Nephron progenitor cell (in vitro differentiated cells): ENCODE measurements at regions not wholly inside any gene's neighbourhood (a gene's known extent, or its start where the extent isn't known, plus 50 kb on each side); places are given as distances from the start of the nearest gene placed in this dataset.
A peak's percentile ranks its signal among the peaks of the same experiment; 100 is the strongest.

Experiments
- DNase-seq: peaks from one replicate; pipeline ENCODE4 v3.0.0; 2021
- H3K27ac Mint-ChIP-seq: 2 replicates; pipeline ENCODE4 v1.8.0; 2021; ENCODE audit warnings: mild to moderate bottlenecking, moderate library complexity, mixed read lengths
- H3K27me3 Mint-ChIP-seq: 2 replicates; pipeline ENCODE4 v1.8.0; 2021; ENCODE audit warnings: mild to moderate bottlenecking, low read depth, mixed read lengths; ENCODE audit not compliant: poor library complexity
- H3K36me3 Mint-ChIP-seq: 2 replicates; pipeline ENCODE4 v1.8.0; 2021; ENCODE audit warnings: low read depth, mixed read lengths
- H3K4me1 Mint-ChIP-seq: 2 replicates; pipeline ENCODE4 v1.8.0; 2021; ENCODE audit warnings: mixed read lengths
- H3K4me3 Mint-ChIP-seq: 2 replicates; pipeline ENCODE4 v1.8.0; 2021; ENCODE audit warnings: mild to moderate bottlenecking, moderate library complexity, mixed read lengths
- H3K9me3 Mint-ChIP-seq: 2 replicates; pipeline ENCODE4 v1.8.0; 2021; ENCODE audit warnings: mild to moderate bottlenecking, moderate library complexity, mixed read lengths
- CTCF ChIP-seq: fragments of 200-600 bp; sonication (generic); IDR thresholded peaks from 2 replicates; pipeline ENCODE4 v1.5.0; 2021; ENCODE audit warnings: antibody characterized with exemption

DNA sequence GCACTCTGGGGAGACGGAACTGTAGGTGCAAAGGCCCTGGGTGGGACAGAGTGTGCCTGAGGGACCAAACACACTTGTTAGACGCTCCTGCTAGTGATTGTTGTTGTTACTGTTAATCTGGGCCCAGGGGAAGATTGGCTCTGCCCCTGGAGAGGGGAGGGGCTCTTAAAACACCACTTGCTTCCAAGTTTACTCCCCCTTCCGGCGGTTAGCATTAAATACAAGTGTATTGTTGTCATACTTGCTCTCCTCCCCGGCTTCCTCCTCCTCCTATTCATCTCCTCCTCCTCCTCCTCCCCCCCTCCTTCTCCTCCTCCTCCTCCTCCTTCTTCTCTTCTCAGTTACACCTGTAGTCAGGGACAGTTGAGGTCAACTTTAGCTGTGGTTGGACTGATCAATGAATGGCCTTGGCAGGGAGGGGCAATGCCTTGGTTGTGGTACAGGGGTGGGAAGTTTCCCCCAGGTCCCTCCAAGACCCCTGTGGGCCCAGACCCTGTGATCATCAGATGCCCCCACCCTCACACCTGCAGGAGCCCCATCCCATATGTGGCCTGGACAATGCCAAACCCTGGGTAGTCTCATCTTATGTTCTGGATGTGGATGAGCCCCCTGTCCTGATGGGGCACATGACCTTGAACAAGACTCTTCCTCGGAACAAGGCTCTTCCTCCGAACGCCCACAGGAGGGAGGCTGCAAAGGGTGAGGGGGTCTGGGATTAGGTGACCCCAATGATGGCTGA lies 217.3 kb downstream of the PTPRU start:
- Mint-ChIP-seq H3K9me3 (peaks cover 8% of the 10 kb centered on the region), H3K4me1 (peaks cover 40% of the 10 kb centered on the region), H3K27me3 (peaks cover 6% of the 10 kb centered on the region), H3K36me3 (no peaks in the 10 kb centered on the region), H3K27ac (peak overlapping the region; percentile 64), H3K4me3 (no peak overlapping the region)
- no peak for DNase-seq
- peak; percentile 24 for TF ChIP-seq CTCF

- no peak for TF ChIP-seq CTCF
- peak overlapping the region; percentile 64 for H3K27ac Mint-ChIP-seq
- DNase-seq: no peak
Measured at GRCh38 chr1:29452463-29453230, 216.3 kb downstream of the PTPRU start.

GRCh38 chr1:29451368-29451892 lies 215.1 kb downstream of the PTPRU start:
- Mint-ChIP-seq H3K27ac (no peak overlapping the region), H3K27me3 (peaks cover 13% of the 10 kb centered on the region), H3K4me3 (no peak overlapping the region), H3K36me3 (no peaks in the 10 kb centered on the region), H3K9me3 (peaks cover 3% of the 10 kb centered on the region), H3K4me1 (peaks cover 37% of the 10 kb centered on the region)
- no peak for DNase-seq
- TF ChIP-seq CTCF: no peak

More at GRCh38 chr1:29452463-29453230, 216.3 kb downstream of the PTPRU start:
- H3K9me3 Mint-ChIP-seq: peaks cover 8% of the 10 kb centered on the region
- no peaks in the 10 kb centered on the region for H3K36me3 Mint-ChIP-seq
- peaks cover 6% of the 10 kb centered on the region for H3K27me3 Mint-ChIP-seq
- no peak overlapping the region for H3K4me3 Mint-ChIP-seq
- H3K4me1 Mint-ChIP-seq: peaks cover 33% of the 10 kb centered on the region

DNA sequence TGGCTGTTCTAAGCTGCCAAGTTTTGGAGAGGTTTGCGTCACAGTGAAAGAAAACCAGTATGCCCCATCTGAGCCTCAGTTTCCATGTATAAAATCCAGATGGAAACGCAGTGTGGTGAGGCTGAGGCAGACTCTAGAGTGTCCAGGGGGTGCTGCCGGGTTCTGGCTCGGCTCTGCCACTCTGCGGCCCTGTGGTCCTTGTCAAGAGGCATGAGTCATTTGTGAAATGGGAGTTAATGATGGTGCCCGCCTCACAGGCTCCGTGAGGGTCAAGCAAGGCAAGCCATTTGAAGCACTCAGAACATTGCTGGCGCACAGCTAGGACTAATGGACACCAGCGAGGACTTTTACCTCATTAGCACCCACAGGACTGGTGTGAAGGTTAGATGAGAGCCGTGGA lies 214.3 kb downstream of the PTPRU start:
- H3K9me3 Mint-ChIP-seq: peaks cover under 1% of the 10 kb centered on the region
- H3K4me1 Mint-ChIP-seq: peaks cover 40% of the 10 kb centered on the region
- no peak overlapping the region for H3K4me3 Mint-ChIP-seq

DNA sequence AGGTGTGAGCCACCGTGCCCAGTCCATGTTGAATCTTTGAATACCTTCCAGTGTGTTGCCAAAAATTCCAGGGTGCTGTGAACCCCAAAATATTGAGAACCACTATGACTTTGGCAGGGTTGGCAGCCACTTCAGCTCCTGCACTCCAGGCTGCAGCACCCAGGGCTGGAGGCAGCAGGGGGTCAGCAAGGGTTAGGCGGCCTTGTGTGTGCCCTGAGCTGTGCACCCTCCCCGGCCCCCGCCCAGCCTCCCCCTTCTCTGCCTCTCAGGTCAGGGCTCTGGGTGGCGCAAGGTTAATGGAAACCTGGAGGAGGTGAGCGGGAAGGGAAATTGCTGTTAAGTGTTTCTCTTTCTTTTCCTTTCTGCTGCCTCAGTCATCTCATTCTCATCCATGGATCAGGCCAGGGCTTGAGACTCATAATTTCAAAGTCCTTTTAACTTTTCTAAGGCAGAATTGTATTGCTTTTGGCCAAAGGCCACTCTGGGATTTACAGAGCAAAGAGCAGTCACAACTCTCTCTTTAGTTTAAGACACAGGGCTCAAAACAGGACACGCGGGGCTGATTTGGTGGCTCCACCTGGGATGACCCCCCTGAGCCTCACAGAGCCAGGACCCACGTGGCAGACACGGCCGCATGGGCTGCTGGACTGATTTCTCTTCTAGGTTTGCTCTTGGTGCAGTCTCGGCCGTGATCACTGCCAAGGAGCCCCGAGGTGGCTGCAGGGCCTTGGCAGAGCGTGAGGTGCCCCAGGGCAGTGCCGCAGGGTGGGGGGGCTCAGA lies 212.3 kb downstream of the PTPRU start:
- Mint-ChIP-seq H3K4me1 (peaks cover 51% of the 10 kb centered on the region), H3K36me3 (no peaks in the 10 kb centered on the region), H3K27ac (no peak overlapping the region), H3K4me3 (no peak overlapping the region), H3K9me3 (no peaks in the 10 kb centered on the region), H3K27me3 (peaks cover 10% of the 10 kb centered on the region)
- TF ChIP-seq CTCF: no peak
- no peak for DNase-seq

More for the DNA sequence above, 214.3 kb downstream of the PTPRU start:
- TF ChIP-seq CTCF: no peak
- no peaks in the 10 kb centered on the region for H3K36me3 Mint-ChIP-seq
- peaks cover 9% of the 10 kb centered on the region for H3K27me3 Mint-ChIP-seq
- H3K27ac Mint-ChIP-seq: no peak overlapping the region
- no peak for DNase-seq
